Superior temporal gyrus (tissue), 1 donor: ENCODE measurements at regions not wholly inside any gene's neighbourhood (a gene's known extent, or its start where the extent isn't known, plus 50 kb on each side); places are given as distances from the start of the nearest gene placed in this dataset.

ENCODE experiments used
- DNase-seq: peaks from one replicate; pipeline ENCODE4 v3.0.0-alpha.2; 2016; ENCODE audit errors: extremely low spot score

DNA sequence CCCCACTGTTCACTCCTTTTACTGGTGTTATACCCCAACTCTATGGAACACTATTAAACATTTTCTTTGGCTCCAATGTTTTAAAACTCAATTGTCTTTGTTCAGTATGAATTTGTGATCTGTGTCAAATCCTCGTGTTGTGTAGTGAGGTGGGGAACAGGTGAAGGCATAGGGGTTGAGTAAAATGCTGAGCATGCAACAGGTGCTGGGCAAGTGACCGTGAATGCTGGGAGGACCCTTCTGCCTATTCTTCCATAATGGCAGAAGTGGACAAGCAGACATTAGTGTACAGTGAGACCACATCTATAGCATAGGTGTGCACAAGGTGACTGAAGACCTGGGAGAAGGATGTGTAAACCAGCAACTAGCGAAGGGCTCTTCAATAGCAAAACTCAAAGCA is 1188.0 kb downstream of the UQCRFS1 start:
- DNase-seq = no peak

DNA sequence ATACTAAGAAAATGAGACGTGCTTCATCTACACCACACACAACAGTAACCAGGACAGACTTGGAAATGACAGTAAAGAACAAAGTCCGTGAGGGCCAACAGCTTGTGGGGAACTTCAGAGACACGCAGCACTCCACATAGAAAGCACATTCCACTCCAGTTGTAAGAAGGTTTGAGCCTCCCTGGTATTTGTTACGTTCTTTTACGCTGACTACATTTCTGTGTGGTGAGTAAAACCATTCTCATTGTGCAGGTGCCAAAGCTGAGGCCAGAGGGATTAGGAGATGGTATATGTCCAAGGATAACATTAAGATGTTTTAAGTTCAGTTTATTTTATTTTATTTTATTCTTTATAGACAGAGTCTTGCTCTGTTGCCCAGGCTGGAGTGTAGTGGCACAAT is 1189.9 kb downstream of the UQCRFS1 start:
- no peak for DNase-seq

DNA sequence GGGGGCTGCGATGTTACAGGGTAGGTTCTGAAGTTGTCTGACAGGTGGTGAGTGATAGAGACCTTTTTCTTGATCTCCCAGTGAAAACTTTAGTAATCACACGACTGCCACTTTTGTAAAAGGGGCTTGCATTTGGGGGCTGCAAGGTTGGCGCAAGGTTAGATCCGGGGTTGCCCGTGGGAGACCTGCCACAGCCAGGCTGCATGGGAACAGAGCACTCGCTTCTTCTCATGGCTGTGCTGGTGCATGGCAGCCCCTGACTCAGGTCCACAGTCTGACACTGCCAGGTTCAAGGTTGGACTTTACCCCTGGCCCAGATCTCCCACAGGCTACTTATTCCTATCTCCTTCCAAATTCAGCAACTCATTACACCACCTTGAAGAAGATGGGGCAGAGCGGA is 1190.4 kb downstream of the UQCRFS1 start:
- DNase-seq = no peak

DNA sequence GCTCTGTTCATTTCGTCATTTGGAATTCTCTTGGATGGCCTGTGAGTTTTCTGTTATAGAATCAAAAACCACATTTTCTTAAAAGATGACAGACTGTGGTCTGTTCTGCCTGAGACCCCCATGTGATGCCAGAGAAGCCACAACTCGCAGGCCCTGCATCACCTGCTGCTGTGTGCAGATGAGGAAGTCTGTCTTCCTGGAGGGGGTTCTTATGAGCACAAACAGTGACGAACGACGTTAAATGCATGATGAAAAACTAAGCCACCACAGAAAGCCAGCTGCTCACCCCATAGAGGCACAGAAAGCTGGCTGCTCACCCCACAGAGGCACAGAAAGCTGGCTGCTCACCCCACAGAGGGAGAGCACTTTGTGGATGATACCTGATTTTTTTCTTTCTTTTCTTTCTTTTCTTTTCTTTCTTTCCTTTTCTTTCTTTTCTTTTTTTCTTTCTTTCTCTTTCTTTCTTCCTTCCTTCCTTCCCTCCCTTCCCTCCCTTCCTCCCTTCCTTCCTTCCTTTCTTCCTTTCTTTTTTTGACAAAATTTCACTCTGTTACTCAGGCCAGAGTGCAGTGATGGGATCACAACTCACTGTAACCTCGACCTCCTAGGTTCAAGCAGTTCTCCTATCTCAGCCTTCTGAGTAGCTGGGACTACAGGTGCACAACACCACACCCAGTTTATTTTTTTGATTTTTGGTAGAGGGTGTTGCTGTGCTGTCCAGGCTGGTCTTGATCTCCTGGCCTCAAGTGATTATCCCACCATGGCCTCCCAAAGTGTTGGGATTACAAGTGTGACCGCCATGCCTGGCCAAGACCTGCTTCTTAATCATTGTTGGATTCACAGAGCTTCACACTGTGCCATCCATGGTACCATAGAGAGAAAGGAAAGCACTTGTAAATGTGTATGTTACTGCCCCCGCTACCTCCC is 1191.4 kb downstream of the UQCRFS1 start:
- no peak for DNase-seq

DNA sequence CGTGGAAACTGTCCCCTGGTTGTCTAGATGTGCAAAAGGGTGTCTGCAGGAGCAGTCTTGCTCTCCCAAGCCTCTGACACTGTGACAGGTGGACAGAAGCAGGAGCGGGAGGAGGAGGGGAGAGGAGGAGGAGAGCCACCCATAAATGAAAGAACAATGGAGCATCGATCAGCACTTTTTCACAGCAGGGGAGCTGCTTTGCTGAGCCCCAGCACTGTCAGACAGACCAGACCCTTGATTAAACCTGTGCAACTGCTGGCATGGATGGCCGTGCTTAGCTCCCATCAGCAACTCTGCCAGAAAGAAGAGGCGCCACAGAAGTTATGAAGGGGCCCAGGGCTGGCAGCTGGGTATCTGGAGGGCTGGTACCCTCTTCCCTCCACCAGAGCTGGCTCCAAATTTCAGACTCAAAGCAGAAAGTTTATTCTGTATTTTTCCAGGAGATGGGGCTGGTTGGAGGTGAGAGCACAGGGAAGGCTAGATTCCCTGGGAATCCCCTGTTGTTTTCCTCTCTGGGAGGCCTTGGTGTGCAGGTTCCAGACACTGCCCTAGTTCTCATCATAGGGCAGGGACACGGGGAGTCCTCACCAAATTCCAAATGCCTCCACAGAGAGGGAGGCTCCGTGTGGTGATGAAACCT is 1192.2 kb downstream of the UQCRFS1 start:
- no peak for DNase-seq

DNA sequence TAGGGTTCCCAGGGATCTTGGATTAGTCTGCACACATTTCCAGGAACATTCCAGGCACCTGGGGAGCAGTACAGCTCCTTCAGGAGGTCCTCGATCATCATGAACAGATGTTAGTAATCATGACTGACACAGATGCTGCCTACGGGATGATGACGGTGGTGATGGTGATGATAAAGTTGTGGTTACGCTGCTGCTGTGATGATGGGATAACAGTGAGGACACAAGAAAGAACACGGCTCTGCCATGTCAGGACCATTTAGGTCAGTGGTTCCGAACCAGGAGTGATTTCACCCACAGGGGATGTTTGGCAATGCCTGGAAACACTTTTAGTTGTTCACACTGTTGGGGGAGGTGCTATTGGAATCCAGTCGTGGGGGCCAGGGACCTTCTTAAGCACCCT is 1193.0 kb downstream of the UQCRFS1 start:
- no peak for DNase-seq

DNA sequence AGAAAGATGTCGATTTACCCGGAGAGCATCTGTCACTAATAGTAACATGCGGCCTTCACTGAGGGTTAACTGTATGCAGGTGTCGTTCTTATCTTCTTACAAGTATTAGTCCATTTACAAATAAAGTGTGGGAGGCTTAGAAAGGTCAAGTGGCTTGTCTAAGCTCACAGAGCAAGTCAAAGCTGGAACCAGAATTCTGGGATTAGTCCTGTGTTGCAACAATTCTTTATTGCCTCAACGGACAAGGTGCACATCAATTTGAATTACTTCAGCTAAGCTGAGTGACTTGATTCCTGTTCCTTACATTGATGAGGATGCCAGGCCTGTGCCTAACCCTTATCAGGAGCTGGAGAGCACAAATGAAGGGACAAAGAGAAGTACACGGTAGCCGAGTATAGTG is 1193.6 kb downstream of the UQCRFS1 start:
- no peak for DNase-seq

DNA sequence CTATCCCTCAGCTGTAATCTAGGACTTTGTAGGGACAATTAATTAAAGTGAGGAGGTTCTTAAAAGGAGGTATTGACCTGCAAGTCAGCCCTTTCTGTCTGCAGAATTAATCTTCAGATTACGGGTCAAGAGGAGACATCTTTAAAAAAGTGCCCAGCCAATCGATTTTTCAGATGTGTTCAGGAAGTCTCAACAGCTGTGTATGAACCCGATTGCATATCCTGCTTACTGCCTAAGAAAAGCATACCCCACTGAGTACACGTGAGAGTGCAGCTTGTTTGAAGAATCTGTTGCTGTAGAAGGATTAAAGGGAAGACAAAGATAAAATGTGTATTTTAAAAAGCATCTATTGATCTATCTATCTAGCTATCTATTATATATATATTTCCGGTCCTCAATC is 1194.5 kb downstream of the UQCRFS1 start:
- no peak for DNase-seq

DNA sequence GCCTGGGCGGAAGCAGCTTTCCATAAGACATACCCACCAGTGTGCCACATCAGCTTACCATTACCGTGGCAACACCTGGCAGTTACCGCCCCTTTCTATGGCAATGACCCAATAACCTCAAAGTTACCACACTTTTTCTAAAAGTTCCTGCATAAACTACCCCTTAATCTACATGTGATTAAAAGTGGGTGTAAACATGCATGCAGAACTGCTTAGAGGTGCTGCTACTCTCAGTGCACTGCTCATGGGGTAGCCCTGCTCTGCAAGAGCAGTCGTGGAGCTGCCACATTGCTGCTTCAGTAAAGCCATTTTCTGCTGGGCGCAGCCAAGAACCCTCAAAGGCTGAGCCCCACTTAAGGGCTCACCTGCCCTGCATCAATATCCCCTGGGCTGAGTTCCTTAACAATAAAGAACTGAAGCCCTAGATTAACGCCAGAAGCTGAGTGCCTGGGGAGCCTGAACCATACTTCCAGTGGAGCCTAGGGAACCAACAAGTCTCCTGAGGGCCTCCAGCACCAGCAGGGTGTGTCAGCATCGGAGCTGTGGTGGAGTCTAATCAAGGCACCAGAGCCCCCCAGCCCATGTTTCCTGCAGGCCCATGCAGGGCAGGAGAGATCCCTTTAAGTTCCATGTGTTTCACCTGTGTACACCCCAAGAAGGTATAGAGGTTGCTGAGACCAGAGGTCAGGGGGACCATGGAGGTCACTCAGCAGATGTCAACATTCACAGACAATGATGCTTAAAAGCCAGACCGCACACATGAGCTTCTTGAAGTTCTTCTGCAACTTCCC is 1198.1 kb downstream of the UQCRFS1 start:
- no peak for DNase-seq

DNA sequence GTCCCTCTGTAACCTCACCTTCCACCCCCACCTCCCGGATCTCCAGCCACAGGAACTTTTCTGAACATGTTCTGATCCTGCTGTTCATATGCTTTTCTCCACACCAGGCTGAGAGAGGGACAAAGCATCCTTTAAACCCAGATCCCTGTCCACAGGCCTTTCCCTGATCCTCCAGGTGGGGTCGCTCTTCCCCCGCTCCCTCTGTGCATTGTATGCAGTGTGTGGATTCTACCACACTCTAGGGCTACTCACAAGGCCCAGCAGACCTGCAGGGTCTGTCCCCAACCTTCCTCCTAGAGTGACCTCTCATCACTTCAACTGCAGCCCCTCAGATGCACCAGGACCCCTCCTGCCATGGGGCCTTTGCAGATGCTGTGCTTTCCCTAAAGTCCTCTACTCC is 1200.6 kb downstream of the UQCRFS1 start:
- DNase-seq = no peak

DNA sequence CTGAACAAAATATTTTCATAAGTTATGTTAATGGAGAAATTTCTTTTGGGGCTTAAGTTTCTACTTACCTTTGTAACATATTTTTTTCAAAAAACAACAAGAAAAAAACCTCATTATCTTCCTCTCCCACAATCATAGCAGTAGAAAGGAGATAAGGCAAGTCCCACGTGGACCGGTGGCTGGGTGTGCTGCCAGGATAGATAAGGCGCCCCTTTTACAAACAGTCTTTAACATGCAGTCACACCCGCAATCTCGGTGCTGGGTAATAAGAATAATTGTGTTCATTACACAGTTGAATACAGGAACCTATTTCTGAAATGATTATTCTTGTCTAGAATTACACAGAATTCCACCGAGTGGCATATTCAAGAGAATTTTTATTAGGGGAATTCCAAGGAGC is 1202.3 kb downstream of the UQCRFS1 start:
- DNase-seq = no peak

DNA sequence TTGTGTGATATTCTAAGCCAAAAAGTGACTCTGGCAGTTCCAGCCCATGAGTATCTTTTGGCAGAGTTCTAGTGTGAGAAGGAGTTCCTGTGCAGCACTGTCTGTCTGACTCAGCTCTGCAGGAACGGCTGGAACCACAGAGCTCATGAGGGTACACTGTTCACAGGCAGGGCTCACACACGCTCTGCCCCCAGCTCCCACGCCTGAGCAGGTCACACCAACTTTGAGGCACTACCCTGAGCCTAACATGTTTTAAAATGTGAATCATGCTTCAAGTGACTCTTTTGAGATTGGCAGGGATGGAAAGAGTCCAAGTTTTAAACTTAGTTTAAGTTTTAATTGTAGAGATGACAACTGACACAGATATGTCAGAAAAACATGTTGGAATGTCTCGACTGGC is 1203.3 kb downstream of the UQCRFS1 start:
- peak; percentile 20 for DNase-seq

DNA sequence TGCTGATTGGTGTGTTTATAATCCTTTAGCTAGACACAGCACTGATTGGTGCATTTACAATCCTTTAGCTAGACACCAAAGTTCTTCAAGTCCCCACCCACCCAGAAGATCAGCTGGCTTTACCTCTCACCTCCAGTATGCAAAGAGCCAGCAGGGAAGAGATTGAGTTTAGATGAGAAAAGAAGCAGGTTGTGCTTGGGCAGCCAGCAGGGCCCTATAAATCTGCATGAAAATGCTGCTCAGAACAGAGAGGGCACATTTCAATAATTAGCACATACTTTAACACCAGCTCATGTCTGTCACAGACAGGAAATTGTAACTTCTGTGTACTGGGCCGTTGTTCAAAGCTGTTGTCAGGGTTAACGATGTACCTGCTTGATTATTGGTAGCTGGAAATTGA is 1204.3 kb downstream of the UQCRFS1 start:
- DNase-seq = no peak

DNA sequence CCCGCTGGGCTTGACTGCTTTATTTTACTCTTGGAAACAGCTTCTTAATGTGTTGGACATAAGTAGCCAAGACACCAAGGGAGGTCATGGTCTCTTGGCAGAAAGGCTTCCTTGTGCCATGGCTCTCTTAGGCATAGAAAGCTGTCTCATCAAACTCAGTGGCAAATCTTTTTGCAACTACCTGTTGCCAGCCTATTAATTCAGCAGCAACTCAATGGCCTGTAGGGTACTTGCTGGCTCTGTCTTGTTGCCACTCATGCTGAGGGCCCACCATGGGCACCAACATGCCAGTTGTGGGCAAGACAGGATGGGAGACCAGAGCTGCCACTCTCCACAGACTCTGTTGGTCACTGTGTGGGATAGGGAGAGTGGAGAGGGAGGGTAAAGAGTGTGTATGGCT is 1209.4 kb downstream of the UQCRFS1 start:
- no peak for DNase-seq

DNA sequence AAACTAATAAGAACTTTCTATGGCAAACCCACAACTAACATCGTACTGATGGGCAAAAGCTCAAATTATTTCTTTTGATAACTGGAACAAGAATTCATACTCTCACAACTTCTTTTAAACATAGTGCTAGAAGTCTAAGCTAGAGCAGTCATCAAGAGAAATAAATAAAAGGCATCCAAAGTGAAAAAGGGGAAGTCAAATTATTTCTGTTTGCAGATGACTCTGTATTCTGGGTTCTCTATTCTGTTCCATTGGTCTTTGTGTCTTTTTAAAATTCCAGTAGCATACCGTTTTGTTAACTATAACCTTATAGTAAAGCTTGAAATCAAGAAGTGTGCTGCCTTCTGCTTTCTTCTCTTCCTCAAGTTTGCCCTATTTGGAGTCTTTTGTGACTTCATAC is 1215.9 kb downstream of the UQCRFS1 start:
- no peak for DNase-seq

DNA sequence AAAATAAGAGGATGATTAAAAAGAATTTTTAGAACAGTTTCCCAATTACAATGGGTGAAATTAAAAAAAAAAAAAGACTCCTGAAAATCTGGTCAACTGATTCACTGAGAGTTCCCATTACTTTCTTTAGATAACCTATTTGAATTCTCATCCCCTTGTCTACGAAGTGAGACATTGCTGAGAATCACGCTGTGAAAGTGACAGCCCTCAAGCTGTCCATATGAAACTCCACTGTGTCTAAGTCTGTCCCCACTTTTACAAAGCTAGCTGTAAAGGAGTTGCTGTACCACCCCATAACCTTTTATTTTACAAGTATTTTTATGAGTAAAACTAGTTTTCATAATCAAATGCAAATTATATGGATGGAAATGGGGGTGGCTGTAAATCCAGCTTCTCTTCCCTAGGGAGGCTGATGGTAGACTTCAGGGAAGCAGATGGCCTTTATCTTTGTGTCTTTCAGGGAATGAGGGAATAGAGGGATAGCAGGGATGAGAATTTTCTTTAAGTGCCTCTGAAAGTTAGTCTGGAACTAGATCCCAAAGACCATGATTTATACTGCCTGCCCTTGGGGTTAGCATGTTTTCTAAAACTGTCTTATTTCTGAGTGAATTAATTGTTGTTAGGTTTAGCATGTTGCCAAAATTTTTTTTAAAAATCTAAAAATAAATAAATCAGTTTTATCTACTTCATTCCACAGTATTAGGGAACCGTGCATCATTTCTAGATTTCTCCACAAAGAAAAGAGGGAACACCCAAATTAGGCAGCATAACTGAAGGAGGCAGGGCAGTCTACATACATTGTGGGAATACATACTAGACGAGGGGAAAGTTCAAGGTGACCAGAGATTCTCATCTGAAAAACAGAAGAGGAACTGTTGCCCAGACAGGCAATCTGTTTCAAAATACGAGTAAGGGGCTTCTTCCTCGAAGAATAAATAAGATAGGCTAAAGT is 1219.1 kb downstream of the UQCRFS1 start:
- no peak for DNase-seq

DNA sequence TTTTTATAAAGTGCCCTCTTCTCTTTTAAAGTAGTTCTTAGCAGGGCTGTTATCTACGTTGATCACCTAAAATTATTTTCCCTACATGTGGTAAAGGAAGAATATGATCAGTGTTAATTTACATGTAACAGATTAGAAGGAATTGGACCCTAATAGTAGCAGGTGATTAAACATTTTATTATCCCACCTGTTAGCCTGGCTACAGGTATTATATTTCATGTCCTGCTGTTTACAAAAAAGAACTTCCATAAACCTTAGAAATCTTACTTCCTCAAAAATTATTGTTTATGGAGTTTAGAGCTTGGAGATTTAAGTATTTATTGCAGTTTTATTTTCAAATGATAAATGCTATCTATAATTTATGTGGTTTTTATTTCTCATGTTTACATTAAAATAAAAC is 1226.7 kb downstream of the UQCRFS1 start:
- DNase-seq = no peak

DNA sequence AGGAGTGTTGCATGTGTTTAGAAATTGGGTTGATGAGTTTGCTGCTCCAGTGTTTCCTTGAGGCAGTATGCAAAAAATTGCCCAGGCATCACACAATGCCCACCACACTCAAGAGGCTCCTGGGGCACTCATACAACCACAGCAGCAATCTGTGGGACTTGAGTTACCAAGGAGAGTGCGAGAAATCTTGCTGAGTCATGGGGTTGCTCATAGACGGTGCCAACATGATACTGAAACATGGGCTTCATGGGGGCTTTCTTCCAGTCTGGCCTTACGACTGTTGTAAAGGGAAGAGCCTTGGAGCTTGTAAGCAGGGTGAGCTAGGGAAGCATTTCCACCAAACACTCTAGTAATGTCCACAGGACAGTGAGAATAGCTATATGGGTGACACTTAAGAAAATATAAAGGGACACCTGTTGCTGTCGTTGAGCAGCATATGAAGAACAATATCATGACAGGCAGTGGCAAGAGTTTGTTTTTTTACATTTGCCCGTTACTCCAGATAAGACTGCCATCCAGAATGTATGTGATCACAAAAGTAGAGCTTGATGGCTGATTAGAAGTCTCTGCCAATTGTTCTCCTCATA is 1237.4 kb downstream of the UQCRFS1 start:
- DNase-seq = no peak

DNA sequence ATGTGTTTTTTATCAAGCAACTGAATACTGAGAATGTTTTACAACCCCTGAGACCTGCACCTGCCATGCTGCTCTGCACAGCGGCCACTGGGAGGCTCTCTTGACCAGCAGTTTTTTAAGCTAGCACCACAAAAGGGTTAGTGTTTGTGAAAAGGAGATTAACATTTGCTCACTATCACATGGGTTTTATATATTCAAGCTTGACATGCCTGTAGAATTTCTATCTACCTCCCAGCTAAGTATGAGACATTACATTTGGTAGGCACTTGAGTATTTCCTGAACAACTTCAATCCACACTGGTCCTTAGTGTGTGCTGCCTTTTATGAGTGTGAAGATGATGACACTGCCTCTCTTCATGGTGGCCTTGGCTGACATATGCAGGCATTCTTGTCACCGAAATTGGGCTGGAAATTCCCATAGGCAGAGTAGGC is 1238.9 kb downstream of the UQCRFS1 start:
- DNase-seq = peak; percentile 82

DNA sequence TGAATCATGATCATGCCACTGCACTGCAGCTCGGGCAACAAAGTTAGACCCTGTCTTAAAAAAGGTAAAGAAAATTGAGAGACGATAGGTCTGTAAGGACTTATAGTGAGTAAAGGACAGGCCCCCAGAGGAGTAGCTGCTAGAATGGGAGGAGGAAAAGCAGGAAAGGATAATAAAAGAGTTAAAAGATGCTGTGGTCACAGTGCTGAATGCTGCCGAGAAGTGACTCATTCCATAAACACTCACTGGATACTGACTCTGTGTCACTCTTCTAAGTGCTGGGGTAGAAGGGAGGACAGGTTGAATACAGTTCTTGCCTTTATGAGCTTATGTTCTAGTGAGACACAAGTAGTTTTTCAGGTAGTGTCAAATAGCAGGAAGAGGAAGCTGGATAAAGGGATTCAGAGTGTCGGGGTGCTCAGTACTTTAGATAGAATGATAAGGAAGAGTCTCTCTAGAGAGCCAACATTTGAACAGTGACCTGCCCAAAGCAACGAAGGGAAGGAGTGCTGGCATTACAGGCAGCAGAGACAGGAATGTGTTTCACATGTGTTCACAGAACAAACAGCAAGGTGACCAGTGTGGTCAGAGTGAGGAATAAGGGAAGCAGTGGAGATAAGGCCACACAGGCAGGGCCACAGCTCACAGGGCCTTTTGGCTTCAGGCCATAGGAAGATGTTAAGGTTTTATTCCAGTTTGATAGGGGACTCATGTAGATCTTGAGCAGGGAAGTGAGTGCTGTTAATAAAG is 1240.5 kb downstream of the UQCRFS1 start:
- DNase-seq = no peak
